ENCODE measurements at regions not wholly inside any gene's neighbourhood (a gene's known extent, or its start where the extent isn't known, plus 50 kb on each side); places are given as distances from the start of the nearest gene placed in this dataset.

DNA sequence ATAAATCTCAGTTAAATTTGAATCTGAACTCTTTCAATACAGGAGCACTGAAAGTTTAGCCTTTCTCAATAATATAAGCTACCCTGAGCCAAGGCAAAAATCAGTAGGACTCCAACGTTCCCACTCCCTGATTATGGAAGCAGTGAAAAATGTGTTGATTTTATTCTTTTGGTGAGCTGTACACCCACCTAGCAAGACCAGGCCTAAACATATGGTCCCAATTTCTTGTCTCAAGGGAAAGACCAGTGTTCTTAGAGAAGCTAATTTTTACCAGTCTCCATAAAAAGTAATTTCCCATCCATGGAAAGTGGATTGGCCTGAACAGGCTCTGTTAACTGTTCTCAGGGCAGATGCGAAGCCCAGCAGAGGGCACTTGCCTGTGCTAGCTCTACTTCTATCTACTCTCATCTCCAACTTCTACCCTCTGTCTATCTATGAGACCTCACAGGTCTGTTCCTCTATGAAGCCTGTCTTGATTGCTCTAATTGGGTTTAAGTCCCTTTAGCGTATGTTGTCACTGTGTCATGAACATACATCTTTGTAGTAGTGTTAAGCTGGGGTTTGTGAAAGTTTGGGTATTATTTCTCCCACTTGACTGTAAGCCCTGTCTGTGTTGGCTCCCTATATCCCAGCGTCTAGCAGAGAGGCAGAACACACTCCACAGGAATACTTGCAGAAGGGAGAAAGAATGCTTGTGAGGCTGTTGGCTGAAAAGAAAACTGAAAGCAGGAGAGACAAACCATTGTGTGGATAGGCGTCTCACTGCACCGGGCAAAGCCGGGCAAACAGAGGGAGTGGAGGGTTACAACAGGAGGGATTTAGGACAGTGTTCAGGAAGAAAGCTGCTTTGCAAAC, 167.1 kb upstream of the MAF start:
- DNase-seq = no peak

DNA sequence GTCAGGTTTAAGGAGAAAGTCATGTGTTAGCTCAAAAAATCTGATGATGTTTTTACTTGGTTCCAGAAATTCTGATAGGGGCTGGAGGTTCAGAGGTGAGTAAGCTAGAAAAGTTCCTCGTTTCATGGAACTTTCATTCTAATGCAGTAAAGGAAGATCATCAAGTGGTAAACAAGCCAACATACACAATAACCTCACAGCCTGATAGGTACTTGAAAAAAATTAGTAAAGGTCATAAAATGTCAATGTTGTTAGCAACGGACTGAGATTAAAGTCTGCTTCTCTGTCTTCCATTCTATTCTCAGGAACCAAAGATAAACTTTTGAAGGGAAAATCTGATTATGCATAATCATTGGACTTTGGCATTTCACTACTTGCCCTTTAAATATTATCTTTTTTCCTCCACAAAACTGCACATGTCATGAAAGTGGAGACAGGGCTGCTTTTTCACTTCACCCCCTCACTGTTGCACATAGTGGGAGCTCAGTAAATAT, 165.4 kb upstream of the MAF start:
- DNase-seq = no peak

DNA sequence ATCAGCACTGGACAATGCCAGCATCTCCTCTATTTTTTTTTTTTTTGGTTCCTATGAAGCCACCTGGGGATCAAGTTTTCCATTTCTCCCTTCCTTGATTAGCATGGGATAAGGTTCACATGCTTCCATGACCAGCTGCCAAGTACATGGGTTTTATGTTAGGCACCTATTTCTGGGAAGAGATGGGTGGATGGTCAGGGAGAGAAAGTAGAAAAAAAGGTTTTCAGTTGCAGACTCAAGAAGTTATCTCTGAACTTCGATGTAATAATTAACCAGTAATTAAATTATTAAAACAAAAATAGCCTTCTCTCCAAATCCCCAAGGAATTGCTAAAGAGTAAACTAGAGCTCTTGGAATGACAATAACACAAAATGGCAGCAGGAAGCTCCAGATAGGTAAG, 164.9 kb upstream of the MAF start:
- DNase-seq = no peak

DNA sequence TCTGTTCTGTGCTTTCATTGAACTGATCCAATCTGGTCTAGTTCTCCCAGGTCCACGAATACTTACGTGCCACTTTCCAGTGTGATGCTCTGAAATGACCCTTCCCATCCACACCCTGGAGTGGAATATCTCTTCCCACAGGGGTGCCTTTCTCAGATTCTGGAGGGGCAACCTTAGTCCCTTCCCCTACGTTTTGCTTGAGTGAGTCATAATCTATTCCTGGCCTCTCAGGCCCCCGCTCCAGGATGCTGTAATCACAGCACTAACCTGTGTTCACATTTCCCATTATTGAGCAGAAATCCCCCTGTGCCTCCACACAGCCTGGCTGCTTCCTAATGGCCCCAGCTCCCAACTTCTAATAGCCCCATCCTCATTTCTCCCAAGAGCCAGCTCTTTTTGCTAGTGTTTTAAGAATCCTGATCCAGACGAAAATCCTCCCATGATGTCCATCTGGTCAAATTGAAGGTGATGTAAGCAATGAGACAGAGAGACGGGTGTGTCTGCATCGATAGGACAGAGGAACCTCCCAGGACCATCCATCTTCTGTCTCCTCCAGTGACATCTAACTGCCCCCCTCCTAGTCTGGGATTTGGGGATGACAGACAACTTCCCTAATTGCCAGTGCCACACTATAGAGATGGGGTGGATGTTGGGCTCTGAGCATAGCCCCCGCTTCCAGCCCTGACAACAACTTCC, 164.0 kb upstream of the MAF start:
- no peak for DNase-seq

DNA sequence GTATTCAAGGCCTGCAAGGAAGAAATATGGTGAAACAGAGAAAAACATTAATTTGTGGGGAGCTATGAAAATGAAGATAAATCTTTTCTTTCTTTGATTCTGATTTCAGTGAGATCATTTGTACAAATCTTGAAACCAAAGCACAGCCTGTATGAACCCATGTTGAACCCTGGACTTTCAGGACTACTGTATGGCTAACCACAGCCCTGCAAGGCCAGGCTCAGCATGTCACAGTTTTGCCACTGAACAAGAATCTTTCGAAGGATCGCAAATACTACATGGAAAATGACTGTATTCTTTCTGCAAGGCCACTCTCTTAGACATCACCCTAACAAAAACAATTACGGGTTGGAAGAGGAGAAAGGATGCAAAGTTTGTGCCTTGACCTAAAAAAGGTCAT, 161.7 kb upstream of the MAF start:
- DNase-seq = no peak

DNA sequence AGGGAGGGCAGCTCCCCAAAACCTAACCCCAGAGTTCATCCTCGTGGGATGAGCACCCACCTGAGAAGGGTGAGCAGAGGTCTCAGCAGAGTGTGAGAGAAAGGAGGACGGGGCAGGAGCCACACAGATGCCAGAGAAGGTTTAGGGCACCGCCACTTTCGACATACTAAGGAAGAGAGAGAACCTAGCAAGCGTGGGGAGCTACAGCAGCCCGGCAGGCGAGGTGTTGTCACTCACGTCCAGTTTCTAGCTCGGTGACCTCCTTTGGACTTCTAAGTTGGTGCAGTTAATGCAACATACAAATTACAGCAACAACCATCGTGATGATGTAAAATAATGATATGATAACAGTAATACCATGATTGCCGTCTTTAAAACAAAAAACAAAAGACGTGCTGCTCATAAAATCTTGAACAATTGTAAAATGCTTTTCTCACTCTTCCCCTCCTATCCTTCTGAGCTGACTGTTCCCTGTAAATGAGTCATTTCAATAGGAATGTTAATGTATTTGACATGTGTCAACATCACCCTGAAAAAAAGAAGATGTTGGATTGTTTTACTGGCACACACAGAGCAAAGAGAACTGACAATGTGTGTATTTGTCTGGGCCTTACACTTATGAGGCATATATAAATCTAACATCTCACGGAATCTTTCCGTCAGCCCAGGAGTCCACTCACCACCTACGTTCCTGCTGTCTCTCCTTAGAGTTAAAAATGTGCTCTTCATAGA, 158.2 kb upstream of the MAF start:
- DNase-seq = no peak

DNA sequence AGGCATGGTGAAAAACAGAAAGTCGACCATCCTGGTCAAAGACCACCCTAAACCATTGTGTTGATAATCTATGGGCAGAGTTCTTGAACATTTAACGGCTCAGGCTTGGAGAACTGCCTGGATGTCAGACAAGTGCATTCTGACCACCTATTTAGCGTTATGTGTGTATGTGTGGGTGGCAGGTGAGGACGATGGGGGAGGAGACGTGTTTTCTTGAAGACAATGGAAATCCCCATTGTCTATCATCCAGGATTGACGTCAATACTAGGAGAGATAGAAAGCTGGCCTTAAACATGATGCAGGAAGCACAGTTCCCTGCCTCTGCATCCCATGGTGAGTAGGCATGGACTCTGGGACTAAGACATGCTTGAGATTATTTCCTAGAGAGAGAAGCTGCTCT, 157.4 kb upstream of the MAF start:
- no peak for DNase-seq

DNA sequence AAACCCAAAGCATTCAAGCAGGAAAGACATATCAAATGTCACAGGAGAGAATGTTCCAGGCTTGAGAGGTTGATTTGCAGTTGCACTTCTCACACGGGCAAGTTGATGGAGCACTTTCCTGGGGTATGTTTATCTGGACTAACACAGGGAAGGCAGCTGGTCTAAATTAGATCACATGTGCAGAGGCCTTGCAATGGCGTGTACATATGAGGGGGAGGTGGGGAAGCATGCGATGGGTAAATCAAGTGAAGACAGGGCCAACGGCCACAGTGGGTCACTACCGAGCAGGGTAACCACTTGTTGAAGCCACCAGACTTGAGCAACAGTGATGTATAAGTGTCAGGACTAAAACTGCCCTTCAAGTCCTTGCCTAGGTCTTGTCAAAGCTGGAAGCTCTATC, 156.6 kb upstream of the MAF start:
- no peak for DNase-seq

DNA sequence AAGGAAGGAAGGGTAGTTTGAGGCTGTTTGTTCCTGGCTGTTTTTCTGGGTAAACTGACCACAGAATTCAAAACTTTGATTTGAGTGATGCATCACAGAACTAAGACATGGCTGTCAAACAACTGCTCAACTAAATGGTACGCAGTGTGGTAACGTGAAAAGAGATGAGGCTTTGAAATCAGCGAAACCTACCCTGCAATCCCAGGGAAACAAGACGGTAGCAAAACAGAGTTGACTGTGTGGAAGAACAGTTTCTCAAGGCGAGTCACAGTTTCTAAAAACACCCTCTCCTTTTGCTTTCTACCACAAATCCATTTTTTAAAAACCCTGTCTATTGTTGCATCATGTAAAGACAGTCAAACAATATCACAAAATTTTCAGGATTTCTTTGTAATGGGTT, 156.0 kb upstream of the MAF start:
- no peak for DNase-seq

DNA sequence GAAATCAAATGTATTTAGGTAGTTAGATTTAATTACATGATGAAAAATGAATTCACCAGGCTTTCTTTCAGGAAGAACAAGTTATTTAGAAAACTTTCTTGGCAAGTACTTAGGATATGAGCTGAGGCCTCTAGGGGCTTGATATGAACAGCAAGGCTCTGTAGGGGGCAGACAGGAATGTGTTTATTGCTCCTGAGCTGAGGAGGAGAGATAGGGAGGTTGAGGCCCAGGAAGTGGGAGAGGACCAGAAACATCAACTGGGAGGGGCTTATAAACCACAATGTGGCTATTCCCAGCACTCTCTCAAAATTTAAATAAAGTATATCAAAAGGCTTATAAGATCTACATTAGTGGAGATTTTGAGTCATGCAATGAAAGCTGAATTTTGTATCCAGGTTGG, 154.0 kb upstream of the MAF start:
- no peak for DNase-seq

DNA sequence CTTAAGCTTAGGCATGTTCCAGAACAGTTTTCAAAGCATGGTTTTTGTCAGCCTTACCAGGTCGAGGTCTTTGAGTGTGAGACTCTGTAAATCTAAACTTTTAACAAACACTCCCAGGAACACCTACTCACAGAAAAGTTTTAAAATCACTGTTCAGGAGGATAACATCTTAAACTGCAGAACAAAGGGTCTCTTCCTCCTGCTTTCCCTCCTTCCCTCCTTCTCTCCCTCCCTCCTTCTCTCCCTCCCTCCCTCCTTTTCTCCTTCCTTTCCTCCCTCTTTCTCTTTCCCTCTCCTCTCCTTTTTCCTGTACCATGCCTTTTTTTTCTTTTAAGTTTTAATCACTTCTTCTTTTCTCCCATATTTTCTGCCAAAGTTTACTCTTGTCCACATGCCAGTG, 153.5 kb upstream of the MAF start:
- DNase-seq = no peak

DNA sequence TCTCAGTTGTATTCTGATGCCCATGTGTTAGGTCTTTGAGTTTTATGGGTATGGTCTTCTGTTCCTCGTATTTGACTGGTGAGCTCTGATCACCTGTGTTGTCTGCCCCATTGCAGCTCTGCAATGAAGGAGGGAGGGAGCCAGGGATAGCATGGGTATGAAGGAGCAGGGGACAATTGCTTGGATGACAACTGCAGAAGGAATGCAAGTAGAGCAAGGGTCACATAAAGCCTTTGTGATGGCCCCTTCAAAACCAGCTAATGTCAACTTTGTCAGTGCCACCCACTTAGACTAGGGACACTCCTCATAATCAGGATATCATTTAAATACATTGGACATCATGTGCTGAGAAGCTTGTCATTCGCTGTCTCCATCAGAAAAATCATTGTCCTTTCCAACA, 152.7 kb upstream of the MAF start:
- no peak for DNase-seq

DNA sequence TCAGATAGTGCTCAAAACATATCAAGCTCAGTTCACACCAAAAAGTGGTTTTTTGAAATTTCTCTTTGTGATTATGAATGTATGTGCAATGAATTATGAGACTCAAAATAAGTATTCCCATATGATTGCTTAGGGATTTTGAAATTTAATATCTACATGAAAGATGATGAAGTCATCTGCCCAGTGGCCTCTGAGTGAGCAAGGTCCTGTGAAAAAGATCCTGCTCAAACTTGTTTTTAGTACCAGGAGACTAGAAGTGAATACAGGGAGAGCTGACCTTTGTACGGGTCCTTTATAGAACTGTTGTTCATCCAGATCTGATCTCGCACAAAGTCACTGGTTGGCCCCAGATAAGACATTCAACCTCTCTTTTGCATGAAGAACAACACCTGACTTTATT, 151.9 kb upstream of the MAF start:
- no peak for DNase-seq

DNA sequence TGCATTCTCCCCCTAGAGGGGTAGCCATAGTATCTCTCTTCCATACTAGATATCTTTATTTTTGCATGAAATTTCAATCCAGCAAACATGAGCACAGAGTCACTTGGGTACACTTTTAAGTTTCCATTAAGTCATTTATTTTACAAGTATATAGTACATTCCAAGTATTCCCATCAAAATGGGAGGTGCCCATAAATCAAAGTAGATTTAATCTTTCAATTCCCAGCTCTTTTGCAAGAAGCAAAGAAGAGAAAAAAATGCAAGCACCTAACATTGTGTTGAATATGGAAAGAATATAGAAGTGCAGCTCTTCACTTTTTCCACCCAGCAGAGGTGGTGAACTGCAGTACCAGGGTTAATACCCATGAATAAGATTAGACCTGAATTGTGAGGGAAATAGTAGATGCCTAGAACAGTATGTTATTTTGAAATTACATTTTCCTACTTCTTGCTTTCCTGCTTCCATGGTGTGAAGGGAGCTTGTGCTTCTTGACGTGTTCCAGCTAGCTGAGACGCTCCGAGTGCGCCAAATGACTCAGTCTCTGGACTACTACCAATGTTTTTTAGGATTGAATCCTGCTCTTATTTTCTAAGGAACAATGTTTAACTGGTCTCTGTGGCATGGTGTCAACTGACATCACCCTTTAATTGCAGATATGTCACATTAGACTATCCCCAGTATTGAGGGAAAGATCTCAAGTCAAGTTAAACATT, 151.1 kb upstream of the MAF start:
- no peak for DNase-seq

DNA sequence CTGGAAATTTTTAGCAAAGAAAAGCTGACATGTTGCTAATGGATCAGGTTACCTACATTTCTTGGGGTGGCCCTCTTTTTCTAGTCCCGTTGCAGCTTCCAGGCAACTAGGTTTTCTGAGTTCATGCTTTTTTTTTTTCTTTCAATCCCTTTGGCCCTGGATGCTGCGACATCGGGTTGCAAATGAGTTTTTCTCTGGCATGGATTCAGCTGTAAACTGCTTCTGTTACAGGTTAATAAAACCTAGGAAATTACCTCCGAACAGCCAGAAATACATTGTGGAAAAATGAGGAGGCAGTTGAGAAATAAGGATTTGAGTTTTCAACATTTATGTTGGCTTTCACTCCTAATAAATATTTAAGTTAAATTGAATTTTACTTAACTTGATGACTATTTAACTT, 149.8 kb upstream of the MAF start:
- DNase-seq = no peak

DNA sequence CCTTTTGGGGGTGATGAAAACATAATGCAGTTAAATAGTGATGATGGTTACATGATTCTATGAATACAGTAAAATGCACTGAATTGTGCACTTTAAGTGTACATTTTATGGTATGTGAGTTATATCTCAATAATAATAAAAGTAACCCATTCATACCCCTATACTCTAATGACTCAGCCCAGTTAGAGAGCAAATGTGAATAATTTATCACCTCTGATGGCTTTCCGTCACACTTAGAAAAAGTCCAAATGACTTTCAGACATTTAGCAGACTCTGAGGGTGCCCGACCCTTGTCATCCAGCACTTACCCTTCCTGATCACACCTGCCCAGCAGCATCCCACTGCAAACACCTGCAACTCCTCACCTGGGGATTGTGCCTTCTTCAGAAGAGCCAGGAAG, 148.1 kb upstream of the MAF start:
- no peak for DNase-seq

DNA sequence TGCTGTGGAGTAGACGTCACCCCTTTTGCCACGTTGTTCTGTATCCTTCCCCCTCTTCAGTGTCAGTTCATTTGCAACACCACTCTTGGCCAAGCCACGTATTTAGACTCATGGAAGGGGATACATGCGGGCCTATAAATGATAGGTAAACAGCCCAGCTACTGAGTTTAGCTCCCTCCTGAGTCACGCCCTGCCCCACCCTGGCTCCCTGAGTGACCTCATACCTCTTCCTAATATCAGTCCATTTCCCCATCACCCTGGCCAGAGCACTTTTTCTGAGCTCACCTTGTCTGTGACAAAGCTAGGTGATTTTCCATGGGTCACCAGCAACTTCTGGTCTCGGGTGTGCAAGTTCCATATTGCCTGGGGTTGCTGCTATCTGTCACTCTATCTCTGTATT, 147.2 kb upstream of the MAF start:
- no peak for DNase-seq

DNA sequence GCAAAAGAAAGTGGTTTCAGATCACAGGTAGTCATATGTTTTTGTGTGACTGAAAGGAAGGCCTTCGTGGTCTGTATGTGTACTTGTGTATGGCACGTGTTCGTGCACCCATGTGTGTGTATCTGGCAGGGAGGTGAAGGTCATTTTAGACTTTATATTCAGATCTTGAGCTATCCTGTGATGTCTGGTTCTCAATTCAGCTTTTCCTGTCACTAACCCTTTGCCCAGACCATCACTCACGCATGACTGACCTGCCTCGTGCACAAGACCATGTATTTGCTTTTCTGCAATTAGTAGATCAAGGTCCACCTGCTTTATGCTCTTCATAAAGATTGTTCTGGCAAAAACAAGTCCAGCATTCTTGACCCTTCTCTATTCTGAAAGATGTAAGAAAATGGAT, 139.7 kb upstream of the MAF start:
- no peak for DNase-seq

DNA sequence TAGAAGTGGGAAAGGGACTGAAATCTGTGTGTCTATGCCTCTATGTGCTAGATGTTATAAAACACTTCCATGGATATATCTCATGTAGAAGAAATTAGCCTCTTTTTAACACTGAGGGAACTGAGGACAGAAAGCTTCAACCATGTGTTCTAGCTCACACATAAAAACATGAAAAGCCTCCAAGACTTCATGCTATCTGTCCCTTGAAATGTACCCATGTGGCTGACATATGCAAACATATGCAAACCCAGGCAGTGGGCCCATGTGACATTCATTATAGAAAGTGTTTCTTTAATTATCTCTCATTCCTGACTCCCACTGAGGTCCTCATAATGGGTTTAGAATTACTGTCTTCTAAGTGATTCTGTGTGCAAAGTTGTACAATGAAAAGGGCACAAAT, 134.7 kb upstream of the MAF start:
- no peak for DNase-seq

DNA sequence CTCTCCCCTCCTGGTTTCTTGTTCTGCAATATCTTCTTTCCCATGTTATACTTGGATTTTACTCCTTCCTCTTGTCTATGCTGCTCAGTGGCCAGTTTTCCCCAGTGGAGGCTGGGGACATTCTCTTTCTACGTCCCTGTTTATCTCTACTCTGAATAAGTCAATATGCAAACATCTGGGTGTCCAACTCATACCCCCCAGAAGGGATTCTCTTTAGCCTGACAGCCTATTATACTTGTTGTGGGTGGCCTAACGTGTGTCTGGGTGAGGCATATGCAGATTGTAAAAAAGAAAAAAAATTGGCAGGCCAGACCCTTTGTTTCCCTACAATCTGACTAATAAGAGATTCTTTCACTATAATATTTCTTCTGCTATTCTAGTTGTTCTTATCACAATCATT, 134.2 kb upstream of the MAF start:
- DNase-seq = no peak

DNA sequence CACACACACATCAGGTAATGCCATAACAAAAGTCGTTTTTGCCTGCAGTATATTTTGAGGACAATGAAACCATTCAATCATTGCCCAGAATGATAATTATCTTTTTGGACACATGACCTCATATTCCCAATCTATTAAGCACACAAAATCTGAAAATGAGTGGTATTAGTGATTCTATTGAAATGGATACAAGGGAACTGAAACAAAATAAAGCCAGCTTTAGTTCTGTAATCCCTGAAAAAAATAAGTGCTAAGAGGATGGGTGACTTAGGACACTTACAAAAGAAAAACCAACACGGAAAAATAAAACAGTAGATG, 128.3 kb upstream of the MAF start:
- no peak for DNase-seq

DNA sequence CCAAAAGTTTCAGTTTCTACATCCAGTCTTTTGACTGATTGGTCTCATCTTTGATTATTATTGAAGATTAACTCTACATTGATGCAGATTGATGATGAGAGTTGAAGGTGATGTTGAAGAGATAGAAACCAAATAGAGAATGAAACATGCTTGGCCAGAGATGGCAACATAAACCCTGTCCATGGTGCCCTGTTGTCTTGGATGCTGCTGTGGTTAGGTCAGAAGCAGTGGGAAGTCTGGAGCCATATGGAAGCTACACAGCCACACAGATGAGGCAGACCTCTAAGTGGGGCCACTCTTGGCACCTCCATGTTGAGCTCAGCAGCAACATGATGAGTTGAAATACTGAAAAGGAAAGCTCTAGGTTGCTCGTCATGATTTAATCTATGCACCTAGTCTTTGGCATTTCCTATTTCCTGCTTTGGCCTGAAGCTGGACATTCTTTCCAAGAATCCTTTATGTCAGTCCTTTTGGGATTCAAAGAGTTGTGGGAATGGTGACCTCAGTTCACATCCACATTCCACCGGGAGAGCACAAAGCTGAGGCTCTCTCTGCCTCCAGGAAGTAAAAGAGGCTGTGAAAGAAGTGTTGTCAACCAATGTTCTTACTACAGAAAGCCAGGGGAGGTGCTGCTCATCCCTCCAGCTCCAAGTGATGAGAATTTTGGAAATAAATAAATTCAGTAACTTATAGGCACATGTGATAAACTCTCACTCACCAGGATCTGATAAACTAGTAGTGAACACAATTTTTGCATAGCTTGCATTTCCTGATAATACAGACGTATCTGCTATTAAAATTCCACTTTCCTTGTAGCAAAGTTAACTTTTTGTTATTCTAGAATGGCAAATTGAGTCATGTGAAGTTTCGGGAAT, 127.7 kb upstream of the MAF start:
- no peak for DNase-seq
